ENCODE measurements at regions not wholly inside any gene's neighbourhood (a gene's known extent, or its start where the extent isn't known, plus 50 kb on each side); places are given as distances from the start of the nearest gene placed in this dataset.

DNA sequence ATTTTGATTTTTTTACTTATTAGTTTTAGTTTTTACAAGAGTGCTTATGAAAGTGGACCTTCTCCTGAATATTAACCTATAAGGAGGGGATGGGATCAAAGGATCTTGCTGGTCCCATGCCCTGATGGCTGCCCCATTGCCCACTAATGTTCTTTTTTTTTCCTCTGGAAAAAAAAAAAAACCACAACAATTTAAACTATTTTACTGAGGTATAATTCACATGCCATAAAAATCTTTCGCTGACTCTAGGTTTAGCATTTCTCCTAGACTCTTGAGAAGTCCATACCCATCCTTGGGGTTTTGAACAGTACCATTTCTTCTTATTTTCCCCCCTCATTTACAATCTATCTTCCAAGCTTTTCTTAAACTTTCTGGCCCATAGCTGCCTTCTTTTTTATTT is 481.8 kb downstream of the TFEC start:
- WGBS, 2 experiments (ENCODE audit: extremely low coverage in 1 of 2, insufficient coverage in 1 of 2, insufficient read length in 1 of 2, insufficient replicate concordance in 2 of 2, low coverage in 1 of 2, low lambda C conversion rate in 2 of 2, missing lambda C conversion rate in 1 of 2) = 91% methylated on average over 1 of the region's 1 CpG; no CpG with 5 or more reads in 1 of the 2 experiments
- H4K5ac ChIP-seq (ENCODE audit: insufficient read length, low read depth, low read length) = no peak overlapping the region
- H3K18ac ChIP-seq (ENCODE audit: extremely low read depth, low read length) = no peak overlapping the region
- H3K79me1 ChIP-seq (ENCODE audit: low read depth, low read length) = no peaks in the 10 kb centered on the region
- no peaks in the 10 kb centered on the region for H3K79me2 ChIP-seq (ENCODE audit: control insufficient read depth in 1 of 2, insufficient read depth in 2 of 2, low read length in 2 of 2)
- no peaks in the 10 kb centered on the region; a peak in 1 of 8 replicates for H3K36me3 ChIP-seq (ENCODE audit: control insufficient read depth in 2 of 4, insufficient read depth in 4 of 4, low read length in 3 of 4)
- no peak overlapping the region for H2AFZ ChIP-seq (ENCODE audit: low read length)
- no peak overlapping the region for H2BK20ac ChIP-seq (ENCODE audit: low read length)
- no peak overlapping the region for H3K14ac ChIP-seq (ENCODE audit: insufficient read length)
- H2BK120ac ChIP-seq (replicated peaks; ENCODE audit: low read depth, low read length) = no peak overlapping the region
- H3K4me3 ChIP-seq (ENCODE audit: extremely low read depth in 1 of 4, insufficient read depth in 2 of 4, low read depth in 3 of 4, low read length in 4 of 4) = no peak overlapping the region
- POLR2A ChIA-PET (ENCODE audit: partially characterized antibody) = no interaction called here
- H2AK5ac ChIP-seq (ENCODE audit: low read depth, low read length) = no peak overlapping the region
- H4K8ac ChIP-seq (ENCODE audit: extremely low read depth, insufficient read depth, low read length) = no peak overlapping the region
- no peaks in the 10 kb centered on the region for H3K4me1 ChIP-seq (replicated peaks in 1 of 4; ENCODE audit: control insufficient read depth in 3 of 4, insufficient read depth in 4 of 4, low read length in 3 of 4)
- H2BK12ac ChIP-seq (ENCODE audit: low read depth, low read length) = no peak overlapping the region
- DNase-seq (ENCODE audit: low read depth in 1 of 2, low spot score in 2 of 2) (no peak), FAIRE-seq (no peak)
- H2BK5ac ChIP-seq (ENCODE audit: low read depth, low read length) = no peak overlapping the region
- CTCF ChIA-PET (ENCODE audit: partially characterized antibody) = no interaction called here
- H3K23me2 ChIP-seq (ENCODE audit: low read depth, low read length) = no peaks in the 10 kb centered on the region; the same call in 1 of the 2 replicates
- H3K4ac ChIP-seq (replicated peaks; ENCODE audit: insufficient read length, low read depth, low read length) = no peak overlapping the region
- H4K20me1 ChIP-seq (replicated peaks in 1 of 2; ENCODE audit: control insufficient read depth in 1 of 2, insufficient read depth in 2 of 2, low read length in 2 of 2) = no peaks in the 10 kb centered on the region
- H2BK15ac ChIP-seq (ENCODE audit: low read length) = no peak overlapping the region
- H3K27ac ChIP-seq (ENCODE audit: low read depth, low read length) = no peak overlapping the region
- H3K9ac ChIP-seq (replicated peaks in 1 of 4; ENCODE audit: extremely low read depth in 1 of 4, low read depth in 3 of 4, low read length in 3 of 4) = no peak overlapping the region
- H4K91ac ChIP-seq (replicated peaks; ENCODE audit: insufficient read length, low read length) = no peak overlapping the region
- H3K9me3 ChIP-seq (ENCODE audit: insufficient read depth in 2 of 2, low read depth in 1 of 2, low read length in 1 of 2) = no peaks in the 10 kb centered on the region
- no peaks in the 10 kb centered on the region for H3K27me3 ChIP-seq (replicated peaks in 1 of 4; ENCODE audit: control insufficient read depth in 3 of 4, extremely low read depth in 1 of 4, insufficient read depth in 3 of 4, low read length in 3 of 4)
- no peak overlapping the region for H3K23ac ChIP-seq (ENCODE audit: insufficient read length)
- H3K56ac ChIP-seq (replicated peaks; ENCODE audit: insufficient read length, low read depth, low read length) = no peak overlapping the region
- H3K4me2 ChIP-seq (ENCODE audit: insufficient read depth in 1 of 2, low read depth in 2 of 2, low read length in 2 of 2) = no peak overlapping the region
- TF ChIP-seq CHD1 (IDR thresholded peaks at IDR 0.05; ENCODE audit: low read depth, low read length) = no peak
- TF ChIP-seq KDM4A (IDR thresholded peaks at IDR 0.05; ENCODE audit: low read depth, low read length, severe bottlenecking) = no peak
- TF ChIP-seq RXRA (IDR thresholded peaks at IDR 0.05; ENCODE audit: insufficient read depth, low read depth, low read length) = no peak
- TF ChIP-seq EGR1 (IDR thresholded peaks at IDR 0.05; ENCODE audit: borderline replicate concordance, low read depth, low read length) = no peak
- TF ChIP-seq TBP (IDR thresholded peaks at IDR 0.05; ENCODE audit: low read depth, low read length) = no peak
- no peak for TF ChIP-seq RFX5 (IDR thresholded peaks at IDR 0.05; ENCODE audit: borderline replicate concordance, low read depth, low read length)
- no peak for TF ChIP-seq SIN3A (conservative IDR thresholded peaks at IDR 0.05 in 1 of 2, IDR thresholded peaks at IDR 0.05 in 1 of 2; ENCODE audit: low read depth in 1 of 2, low read length in 2 of 2)
- TF ChIP-seq SP4 (IDR thresholded peaks at IDR 0.05; ENCODE audit: low read length) = no peak
- no peak for TF ChIP-seq BRCA1 (IDR thresholded peaks at IDR 0.05; ENCODE audit: low read depth, low read length)
- no peak for TF ChIP-seq EZH2 (IDR thresholded peaks at IDR 0.05; ENCODE audit: low read depth, low read length, severe bottlenecking)
- TF ChIP-seq JUND (IDR thresholded peaks at IDR 0.05; ENCODE audit: low read length) = no peak
- TF ChIP-seq BCL11A (IDR thresholded peaks at IDR 0.05; ENCODE audit: low read depth in 2 of 2, low read length in 2 of 2) = no peak
- TF ChIP-seq HDAC2 (IDR thresholded peaks at IDR 0.05; ENCODE audit: borderline replicate concordance in 1 of 2, low read depth in 2 of 2, low read length in 2 of 2) = no peak
- no peak for TF ChIP-seq SIRT6 (IDR thresholded peaks at IDR 0.05; ENCODE audit: low read length)
- TF ChIP-seq GTF2F1 (IDR thresholded peaks at IDR 0.05; ENCODE audit: borderline replicate concordance, low read depth, low read length) = no peak
- no peak for TF ChIP-seq POLR2AphosphoS5 (IDR thresholded peaks at IDR 0.05; ENCODE audit: low read depth, low read length)
